ENCODE measurements at regions not wholly inside any gene's neighbourhood (a gene's known extent, or its start where the extent isn't known, plus 50 kb on each side); places are given as distances from the start of the nearest gene placed in this dataset.

DNA sequence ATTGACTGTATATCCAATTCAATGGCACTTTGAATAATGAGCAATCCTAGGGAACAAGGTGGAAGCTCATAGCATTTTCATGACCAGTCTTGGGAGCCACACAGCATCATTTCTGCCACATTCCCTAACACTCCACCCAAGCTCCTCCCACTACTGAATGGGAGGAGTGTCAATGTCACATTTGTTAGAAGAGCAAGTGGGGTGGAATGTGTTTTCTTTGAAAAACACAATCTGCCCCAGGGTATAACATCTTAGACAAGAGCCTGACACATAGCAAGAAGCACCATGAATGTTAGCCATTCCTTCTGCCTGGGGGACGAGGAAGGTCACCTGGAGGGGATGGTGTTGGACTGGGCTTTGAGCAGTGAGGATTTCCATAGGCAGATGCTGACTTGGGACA is 258.3 kb upstream of the PMEPA1 start:
- Histone ChIP-seq H3K36me3 (ENCODE audit: control insufficient read depth in 2 of 2, extremely low read depth in 1 of 2, insufficient read depth in 2 of 2, low read length in 2 of 2) (no peaks in the 10 kb centered on the region), H3K4me1 (ENCODE audit: control insufficient read depth, extremely low read depth, insufficient read depth, low read length) (no peaks in the 10 kb centered on the region), H2AFZ (ENCODE audit: low read depth, low read length) (no peak overlapping the region), H3K27ac (ENCODE audit: insufficient read depth, low read depth, low read length) (no peak overlapping the region), H3K4me3 (replicated peaks in 1 of 3; ENCODE audit: insufficient read depth in 1 of 3, low read depth in 1 of 3, low read length in 3 of 3) (no peak overlapping the region), H3K9me3 (replicated peaks; ENCODE audit: control insufficient read depth, insufficient read depth, low read length) (no peaks in the 10 kb centered on the region), H3K4me2 (ENCODE audit: insufficient read depth, low read length) (no peak overlapping the region), H4K20me1 (replicated peaks; ENCODE audit: control insufficient read depth, extremely low read depth, insufficient read depth, low read length) (no peaks in the 10 kb centered on the region), H3K9ac (replicated peaks; ENCODE audit: extremely low read depth, insufficient read depth, low read length) (no peak overlapping the region), H3K79me2 (ENCODE audit: control insufficient read depth, insufficient read depth, low read length) (no peaks in the 10 kb centered on the region), H3K27me3 (ENCODE audit: control insufficient read depth in 2 of 2, insufficient read depth in 2 of 2, low read length in 2 of 2) (no peaks in the 10 kb centered on the region), H3K9me1 (replicated peaks; ENCODE audit: control insufficient read depth, extremely low read depth, insufficient read depth, low read length) (no peaks in the 10 kb centered on the region)
- no peak for DNase-seq (ENCODE audit: low read depth, low spot score)
- no peak for TF ChIP-seq FOS (IDR thresholded peaks at IDR 0.05; ENCODE audit: borderline replicate concordance, insufficient read depth, low read length)
- TF ChIP-seq EZH2 (IDR thresholded peaks at IDR 0.05; ENCODE audit: borderline replicate concordance, low read depth, low read length, severe bottlenecking) = no peak
- BruUV-seq (replicated peaks) = no TSS peak
- FAIRE-seq = no peak
- dilution Hi-C loops (cut with MboI; ENCODE audit: extremely low pct_ligation_motif_present, low sequenced_read_pairs) (no loop called here), intact Hi-C loops (cut with micrococcal nuclease) (no loop called here)
- ChIA-PET CTCF (no interaction called here), POLR2A (no interaction called here)

DNA sequence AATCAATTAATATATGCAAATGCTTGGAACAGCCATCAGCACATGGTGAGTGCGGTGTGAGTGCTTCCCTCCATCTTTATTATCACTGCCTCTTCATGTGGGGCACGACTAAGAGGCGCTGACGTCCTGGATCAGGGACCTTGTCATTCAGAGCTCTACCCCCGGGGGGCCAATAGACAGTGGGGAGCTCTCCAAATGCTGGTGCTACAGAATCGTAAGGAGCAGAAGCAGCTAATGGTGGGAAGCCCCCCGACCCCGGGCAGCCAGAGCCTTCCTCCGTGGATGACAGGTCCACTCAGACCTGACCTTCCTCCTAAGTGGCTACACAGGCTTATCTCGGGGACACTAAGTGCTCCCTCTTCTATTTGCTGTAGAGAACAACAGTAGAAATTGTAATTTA is 257.5 kb upstream of the PMEPA1 start:
- CTCF ChIA-PET = no interaction called here
- intact Hi-C loops (cut with micrococcal nuclease) = no loop called here

More for the DNA sequence above, 257.5 kb upstream of the PMEPA1 start:
- Histone ChIP-seq H3K27ac (ENCODE audit: insufficient read depth, low read depth, low read length) (no peak overlapping the region), H3K9me3 (replicated peaks; ENCODE audit: control insufficient read depth, insufficient read depth, low read length) (no peaks in the 10 kb centered on the region), H3K4me2 (ENCODE audit: insufficient read depth, low read length) (no peak overlapping the region), H3K79me2 (ENCODE audit: control insufficient read depth, insufficient read depth, low read length) (no peaks in the 10 kb centered on the region), H3K4me1 (ENCODE audit: control insufficient read depth, extremely low read depth, insufficient read depth, low read length) (no peaks in the 10 kb centered on the region), H3K9ac (replicated peaks; ENCODE audit: extremely low read depth, insufficient read depth, low read length) (no peak overlapping the region), H3K9me1 (replicated peaks; ENCODE audit: control insufficient read depth, extremely low read depth, insufficient read depth, low read length) (no peaks in the 10 kb centered on the region), H3K36me3 (ENCODE audit: control insufficient read depth in 2 of 2, extremely low read depth in 1 of 2, insufficient read depth in 2 of 2, low read length in 2 of 2) (no peaks in the 10 kb centered on the region), H4K20me1 (replicated peaks; ENCODE audit: control insufficient read depth, extremely low read depth, insufficient read depth, low read length) (no peaks in the 10 kb centered on the region), H3K4me3 (replicated peaks in 1 of 3; ENCODE audit: insufficient read depth in 1 of 3, low read depth in 1 of 3, low read length in 3 of 3) (no peak overlapping the region), H2AFZ (ENCODE audit: low read depth, low read length) (no peak overlapping the region), H3K27me3 (ENCODE audit: control insufficient read depth in 2 of 2, insufficient read depth in 2 of 2, low read length in 2 of 2) (no peaks in the 10 kb centered on the region)
- dilution Hi-C loops (cut with MboI; ENCODE audit: extremely low pct_ligation_motif_present, low sequenced_read_pairs) = no loop called here
- TF ChIP-seq EZH2 (IDR thresholded peaks at IDR 0.05; ENCODE audit: borderline replicate concordance, low read depth, low read length, severe bottlenecking) (no peak), FOS (IDR thresholded peaks at IDR 0.05; ENCODE audit: borderline replicate concordance, insufficient read depth, low read length) (no peak), GATA2 (IDR thresholded peaks at IDR 0.05; ENCODE audit: insufficient read depth, insufficient read length, low read depth, low read length) (no peak), MYC (IDR thresholded peaks at IDR 0.05; ENCODE audit: low read depth, low read length) (no peak), POLR2A (IDR thresholded peaks at IDR 0.05; ENCODE audit: low read depth, low read length) (no peak), POLR2AphosphoS5 (IDR thresholded peaks at IDR 0.05; ENCODE audit: insufficient read depth, low read depth, low read length) (no peak), JUN (IDR thresholded peaks at IDR 0.05; ENCODE audit: borderline replicate concordance, insufficient read depth, insufficient read length, low read depth) (no peak)
- TF ChIP-seq, protein P1, sequence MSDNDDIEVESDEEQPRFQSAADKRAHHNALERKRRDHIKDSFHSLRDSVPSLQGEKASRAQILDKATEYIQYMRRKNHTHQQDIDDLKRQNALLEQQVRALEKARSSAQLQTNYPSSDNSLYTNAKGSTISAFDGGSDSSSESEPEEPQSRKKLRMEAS (IDR thresholded peaks at IDR 0.05; ENCODE audit: insufficient read depth, insufficient read length) = no peak
- TF ChIP-seq, protein P2, sequence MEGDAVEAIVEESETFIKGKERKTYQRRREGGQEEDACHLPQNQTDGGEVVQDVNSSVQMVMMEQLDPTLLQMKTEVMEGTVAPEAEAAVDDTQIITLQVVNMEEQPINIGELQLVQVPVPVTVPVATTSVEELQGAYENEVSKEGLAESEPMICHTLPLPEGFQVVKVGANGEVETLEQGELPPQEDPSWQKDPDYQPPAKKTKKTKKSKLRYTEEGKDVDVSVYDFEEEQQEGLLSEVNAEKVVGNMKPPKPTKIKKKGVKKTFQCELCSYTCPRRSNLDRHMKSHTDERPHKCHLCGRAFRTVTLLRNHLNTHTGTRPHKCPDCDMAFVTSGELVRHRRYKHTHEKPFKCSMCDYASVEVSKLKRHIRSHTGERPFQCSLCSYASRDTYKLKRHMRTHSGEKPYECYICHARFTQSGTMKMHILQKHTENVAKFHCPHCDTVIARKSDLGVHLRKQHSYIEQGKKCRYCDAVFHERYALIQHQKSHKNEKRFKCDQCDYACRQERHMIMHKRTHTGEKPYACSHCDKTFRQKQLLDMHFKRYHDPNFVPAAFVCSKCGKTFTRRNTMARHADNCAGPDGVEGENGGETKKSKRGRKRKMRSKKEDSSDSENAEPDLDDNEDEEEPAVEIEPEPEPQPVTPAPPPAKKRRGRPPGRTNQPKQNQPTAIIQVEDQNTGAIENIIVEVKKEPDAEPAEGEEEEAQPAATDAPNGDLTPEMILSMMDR (IDR thresholded peaks at IDR 0.05; ENCODE audit: extremely low read depth in 1 of 2, insufficient read depth in 1 of 2, low read depth in 1 of 2, low read length in 2 of 2) = no peak
- no TSS peak for BruUV-seq (replicated peaks)
- DNase-seq (ENCODE audit: low read depth, low spot score) = no peak
- POLR2A ChIA-PET = no interaction called here
- no peak for FAIRE-seq
